MV-4-11 (cell line): ENCODE measurements at regions not wholly inside any gene's neighbourhood (a gene's known extent, or its start where the extent isn't known, plus 50 kb on each side); places are given as distances from the start of the nearest gene placed in this dataset.

Experiments
- DNase-seq: peaks from one replicate; lab custom pipeline; 2025; lab: John Stamatoyannopoulos, UW

DNA sequence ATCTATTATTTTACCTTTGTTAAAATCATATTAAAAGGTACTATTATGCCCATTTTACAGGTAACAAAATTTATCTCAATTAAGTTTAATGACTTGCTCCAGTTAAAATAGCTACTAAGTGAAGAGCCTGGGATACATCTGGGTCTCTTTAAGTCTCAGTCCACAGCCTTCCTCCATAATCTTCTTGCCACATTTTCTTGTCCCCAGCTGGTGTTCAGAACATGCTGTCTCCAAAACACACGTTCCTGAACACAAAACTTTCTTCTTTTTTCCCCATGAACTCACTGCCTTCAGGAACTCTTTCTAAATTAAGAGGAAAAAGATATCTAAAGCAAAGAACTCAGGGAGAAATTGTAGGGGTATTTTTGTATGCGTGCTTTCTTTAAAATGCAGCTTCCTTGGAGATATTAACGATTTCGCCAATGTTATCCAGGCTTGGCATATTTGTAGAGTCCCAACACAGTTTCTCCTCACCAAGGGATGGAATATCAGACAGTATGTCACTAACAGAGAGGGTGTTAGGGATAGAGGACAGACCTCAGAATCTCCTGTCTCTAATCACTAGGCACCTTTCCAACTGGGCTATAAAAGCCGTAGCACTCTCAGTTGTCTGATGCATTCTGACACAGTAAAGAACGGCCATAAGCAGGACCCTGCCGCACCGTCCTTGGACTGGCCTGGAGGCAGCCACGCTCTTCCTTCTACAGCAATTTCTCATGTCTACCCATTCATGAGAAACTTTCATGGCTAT lies 232.8 kb upstream of the BLID start:
- no peak for DNase-seq

DNA sequence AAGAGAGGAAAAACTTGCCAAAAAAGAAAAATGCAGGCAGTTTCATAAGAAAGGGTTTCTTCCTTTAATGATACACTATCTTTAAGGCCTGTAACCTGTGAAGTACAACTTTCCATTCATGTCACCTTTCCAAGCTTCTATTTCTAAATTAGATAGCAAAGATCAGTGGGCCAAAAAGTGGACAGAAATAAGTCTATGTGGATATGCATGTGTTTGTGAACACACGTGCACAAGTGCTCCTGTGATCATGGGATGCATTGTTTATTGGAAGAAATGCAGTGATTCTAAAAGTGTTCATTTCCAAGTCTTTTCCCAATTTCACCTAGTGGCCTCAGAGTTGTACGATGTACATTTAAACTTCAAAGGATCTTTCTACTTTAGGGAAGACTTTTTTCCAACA lies 230.0 kb upstream of the BLID start:
- DNase-seq: no peak

DNA sequence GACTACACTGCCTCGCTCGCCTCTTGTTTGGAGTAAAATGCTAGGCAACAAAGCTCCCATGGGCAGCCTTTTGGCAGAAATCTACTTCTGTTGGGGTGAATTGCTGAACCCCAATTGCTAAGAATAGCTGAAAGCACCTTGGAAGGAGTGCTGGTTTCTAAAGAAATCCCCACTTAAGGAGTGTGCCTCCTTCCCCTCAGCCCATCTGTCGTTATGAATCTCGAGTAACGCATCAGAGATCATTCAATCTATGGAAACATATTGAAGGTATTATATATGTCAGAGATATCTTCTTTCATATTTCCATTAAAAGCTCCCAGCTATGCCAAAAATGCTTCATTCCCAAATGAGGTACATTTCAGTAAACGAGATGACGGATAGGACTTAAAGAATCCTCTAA lies 229.6 kb upstream of the BLID start:
- DNase-seq: no peak

DNA sequence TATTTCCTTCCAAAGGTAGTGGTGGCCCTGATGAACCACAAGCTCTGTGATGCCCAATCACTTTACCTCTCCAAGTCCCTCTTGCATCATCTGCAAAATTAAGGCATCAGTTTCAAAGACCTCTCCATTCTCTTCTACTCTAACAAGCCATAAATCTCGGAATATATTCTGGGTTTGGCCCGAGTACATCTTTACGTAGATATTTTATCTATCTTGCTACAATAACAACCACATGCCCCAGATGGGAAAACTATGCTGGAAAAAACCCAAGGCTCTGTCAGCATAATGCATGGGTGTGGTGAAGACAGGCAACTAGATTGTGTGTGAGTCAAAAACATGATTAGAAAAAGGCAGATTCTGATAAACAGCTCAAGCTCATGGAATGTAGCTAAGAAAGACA lies 228.2 kb upstream of the BLID start:
- no peak for DNase-seq

DNA sequence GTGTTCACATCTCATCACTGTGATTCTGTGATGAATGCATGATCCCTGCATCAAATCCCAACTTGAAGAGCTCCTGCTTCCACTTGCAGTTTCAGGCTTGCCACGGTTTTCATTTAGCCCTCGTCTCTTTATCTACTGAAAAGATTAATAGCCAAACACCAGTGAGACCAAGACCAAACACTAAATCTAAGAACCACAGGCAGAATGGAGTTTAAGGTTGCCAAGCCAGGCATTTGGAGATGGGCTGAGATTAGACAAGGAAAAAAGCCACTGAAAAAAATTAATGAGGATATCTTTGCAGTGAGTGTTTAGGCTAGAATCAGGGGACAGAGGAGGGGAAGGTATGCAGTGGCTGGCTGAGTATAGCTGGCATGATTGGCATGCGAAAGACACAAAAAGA lies 227.2 kb upstream of the BLID start:
- no peak for DNase-seq

DNA sequence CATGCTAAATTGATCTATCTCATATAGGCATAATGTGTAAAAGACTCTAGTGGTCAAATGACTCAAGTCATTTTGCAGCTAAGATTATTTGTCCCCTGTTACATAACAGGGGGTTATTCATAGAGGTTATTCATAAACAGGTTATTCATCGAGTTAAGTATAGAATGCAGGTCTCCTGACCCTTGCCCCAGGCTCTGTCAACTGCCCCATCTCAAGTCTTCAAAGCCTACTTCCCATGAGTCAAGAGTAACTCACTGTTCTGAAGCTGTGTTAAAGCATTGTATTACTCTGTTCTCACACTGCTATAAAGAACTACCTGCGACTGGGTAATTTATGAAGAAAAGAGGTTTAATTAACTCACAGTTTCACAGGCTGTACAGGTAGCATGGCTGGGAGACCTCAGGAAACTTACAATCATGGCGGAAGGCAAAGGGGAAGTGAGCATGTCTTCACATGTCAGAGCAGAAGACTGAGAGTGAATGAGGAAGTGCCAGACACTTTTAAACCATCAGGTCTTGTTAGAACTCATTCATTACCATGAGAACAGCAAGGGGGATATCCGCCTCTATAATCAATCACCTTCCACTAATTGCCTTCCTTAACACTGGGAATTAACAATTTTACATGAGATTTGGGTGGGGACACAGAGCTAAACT lies 226.2 kb upstream of the BLID start:
- peak; percentile 76 for DNase-seq

DNA sequence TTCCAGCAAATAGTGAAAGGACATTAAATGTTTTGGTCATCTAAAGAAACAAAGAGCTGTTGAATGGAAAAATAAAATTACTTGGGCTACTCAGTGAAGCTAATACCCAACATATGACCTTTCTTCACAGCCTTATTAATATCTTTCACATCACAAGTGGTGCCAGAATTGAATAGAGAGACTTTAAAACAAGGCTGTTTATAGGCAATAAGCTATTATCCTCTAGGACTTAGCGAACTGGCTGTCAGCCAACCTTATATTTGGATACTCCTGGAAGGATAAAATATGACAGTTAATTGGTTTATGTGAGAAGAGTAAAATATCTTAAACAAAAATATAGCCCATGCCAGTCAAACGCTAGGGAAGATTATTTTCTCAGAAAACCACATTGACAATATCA lies 225.5 kb upstream of the BLID start:
- DNase-seq: no peak

DNA sequence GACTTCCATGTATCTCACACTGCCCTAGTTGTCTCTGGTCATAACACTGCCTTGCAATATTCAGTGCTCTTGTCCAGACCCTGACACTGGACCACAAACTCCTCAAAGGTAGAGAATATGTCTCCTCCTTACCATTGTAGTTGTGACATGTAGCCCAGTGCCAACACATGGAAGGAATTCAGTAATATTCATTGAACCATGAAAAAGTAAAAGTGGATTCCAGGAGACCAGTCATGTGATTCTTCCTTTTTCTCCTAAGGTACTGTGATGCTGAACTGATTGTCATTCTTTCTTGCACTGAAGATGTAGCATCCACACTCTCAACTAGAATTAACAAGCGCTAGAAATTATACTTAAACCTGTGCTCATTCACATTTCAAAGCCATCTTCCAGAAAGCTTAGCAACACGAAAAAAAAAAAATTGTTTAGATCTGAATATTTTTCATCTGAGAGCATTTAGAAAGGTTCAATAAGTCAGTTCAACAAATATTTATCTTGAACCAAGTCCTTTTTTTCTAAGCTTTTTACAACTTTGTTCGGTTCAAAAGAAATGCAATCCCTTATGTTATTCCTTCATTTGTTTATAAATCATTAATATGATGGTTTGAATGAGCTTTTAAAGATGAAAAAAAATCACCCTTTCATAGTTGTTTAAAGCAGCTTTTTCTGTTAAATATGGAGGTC lies 224.7 kb upstream of the BLID start:
- no peak for DNase-seq

DNA sequence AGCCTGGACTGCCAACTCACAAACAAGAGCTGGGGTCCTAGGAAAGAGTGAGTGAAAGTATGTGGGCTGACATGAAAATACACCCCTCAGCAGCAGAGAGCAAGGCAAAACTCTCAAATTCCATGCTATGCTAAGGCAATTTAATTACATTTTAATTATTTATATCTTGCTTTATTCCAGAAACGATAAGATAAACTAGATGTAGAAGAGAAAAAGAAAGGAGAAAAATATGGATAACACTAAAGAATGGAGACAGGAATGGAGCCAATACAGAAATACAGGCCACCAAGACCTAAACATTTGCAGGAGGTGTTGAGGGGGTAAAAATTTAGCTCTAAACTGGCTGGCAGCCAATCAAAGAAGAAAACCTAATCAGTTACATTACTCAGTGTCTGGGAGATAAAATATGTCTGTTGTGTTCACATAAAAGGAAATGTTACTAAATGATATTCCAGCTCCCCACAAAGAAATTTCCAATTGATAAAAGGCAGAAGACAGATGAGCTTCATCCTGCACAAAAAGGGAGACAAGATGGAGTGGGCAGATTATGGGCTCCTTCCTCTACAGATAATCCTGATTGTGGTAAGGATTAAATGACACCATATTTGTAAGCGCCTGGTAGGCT lies 223.5 kb upstream of the BLID start:
- no peak for DNase-seq

DNA sequence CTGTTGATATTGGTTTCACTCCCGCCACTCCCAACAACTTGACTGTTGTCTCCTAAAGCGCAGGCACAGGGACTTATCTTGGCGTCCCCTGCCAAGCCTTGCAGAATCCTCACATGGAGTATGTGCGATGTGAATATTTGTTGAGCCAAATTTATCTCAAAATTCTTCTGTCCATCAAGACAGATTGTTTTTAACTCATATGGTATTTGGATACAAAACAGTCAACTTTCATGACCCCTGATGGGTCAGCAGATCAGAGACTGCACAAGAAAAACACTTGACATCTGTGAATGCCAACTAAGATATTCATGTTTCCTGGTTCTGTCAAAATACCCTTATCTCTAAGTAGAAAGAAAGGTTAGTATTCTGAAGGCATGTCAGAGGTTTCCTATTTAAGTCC lies 221.7 kb upstream of the BLID start:
- no peak for DNase-seq

DNA sequence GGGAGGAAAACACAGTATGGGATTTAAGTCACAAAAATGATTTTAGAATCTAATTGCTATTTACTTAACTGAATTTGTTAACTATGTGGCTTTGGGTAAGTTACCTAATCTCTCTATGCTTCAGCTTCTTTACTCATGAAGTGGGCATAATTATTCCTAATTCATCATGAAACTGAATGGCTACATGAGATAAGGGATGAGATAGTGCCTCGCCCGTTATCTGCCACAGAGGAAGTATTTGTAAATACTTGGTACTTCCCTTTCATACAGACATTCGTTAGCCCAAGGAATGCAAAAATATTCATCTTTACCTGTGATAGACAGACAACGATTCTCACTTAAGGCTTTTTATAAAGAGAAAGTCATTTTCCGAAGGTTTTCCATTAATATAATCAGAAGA lies 221.2 kb upstream of the BLID start:
- DNase-seq: no peak

DNA sequence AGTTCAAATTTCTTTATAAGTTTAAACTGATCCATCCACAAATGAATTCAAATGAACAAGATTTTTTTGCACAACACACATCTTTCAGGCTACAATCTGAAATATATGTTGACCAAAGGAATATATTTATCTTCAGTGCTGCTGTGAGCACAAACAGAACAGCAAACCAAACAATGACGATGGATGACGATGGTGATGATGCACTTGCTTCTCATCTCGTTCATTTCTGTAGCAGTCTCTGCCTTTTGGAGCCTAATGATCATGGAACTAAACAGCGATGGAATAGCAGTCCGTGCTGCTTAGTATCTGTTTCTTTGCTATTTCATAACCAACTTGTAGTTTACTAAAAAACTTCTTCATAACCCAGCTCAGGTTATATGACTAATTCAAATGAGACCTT lies 220.7 kb upstream of the BLID start:
- DNase-seq: no peak

DNA sequence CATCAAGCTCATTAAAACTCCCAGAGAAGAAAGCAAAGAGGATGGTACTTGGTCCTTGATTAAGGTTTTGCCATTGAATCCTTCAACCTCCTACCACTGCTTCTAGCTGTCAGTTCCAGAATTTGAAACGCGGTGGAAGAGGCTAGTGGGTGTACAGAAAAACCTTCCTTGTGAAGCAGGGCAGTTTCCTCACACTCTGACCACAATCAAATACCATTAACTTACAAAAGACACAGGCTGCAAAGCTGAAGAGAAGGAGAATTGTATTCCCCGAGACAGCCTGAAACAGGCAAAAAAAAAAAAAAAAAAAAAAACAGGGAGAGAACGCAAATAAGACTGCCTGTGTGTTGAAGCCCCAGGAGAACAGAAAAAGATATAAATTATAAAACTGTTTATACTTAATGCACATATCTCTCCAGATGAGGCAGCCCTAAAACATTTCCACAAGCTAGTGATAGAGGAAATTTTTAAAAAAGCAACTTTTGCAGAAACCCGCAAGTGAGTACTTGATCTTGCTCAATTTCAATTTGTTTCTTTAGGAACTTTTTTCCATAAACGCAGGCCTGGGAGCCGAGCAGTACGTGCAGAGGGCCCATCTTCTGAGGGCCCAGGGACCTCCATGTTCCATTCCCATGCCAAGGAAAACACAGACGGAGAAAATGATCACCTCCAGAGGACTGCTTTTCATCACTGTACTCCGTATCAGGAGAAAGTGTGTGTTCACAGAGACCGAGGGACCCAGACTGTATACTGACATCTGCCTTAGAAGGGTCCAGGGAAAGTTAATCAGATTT lies 218.7 kb upstream of the BLID start:
- DNase-seq: no peak

DNA sequence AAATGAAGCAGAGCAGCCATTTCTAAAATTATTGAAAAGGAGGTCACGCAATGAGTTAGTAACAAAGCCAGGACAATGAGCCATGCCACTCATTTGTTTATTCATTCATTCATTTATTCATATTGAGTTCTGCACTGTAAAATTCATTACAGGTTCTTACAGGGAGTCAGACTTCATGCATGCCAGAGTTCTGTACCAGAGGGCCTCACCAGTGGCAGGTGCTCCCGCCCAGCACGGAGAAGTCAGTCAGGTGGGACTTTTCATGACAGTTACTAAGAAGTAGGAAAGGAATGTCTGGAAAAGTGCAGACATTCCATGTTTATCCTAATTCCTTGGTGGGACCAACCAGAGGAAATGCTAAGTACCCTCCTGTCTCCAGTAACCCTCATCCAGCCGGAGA lies 217.5 kb upstream of the BLID start:
- DNase-seq: no peak

DNA sequence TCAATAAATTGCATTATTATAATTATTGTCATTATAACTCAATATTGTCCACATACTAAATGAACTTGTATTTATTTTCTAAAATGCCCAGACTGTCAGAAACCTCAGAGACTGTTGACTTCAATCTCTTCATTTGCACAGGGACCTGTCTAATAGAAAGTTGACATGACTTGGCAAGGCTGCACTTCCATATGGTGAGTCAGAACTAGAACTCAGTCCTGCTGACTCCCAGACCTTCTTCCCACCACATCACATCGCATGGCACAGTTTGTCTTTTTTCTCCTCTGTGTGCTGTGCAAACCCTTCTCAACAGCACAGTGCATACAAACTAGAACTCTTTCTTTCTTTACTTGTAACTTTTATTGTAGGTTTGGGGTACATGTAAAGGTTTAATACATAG lies 215.1 kb upstream of the BLID start:
- no peak for DNase-seq

DNA sequence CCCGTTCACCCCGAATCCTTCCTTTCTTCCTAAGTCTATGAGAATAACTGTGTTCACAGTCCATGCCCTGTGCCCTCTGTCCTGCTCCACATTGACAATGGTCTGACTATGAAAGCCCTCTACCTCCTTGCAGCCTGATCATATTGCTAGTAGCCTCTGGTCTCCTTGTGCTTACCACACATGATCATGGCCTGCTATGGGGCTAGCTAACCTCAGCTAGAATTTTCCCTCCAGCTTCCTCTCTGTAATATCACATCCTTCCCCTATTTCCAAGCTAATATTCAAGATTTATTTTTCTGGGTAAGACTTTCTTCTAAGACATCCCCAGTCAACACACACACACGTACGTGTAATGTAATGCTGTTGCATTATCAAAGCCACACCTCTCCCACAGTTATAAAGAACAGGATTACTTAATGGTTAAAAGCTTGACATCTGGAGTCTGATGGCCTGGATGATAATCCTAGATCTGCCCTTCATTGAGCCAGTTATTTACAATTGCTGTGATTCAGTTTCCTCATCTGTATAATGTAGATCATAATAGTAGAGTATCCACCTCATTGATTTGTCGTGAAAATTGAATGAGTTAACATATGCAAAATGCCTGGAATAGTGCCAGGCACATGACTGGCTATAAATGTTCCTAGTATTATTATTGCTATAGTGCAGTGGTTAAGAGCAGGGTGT lies 214.4 kb upstream of the BLID start:
- DNase-seq: no peak

DNA sequence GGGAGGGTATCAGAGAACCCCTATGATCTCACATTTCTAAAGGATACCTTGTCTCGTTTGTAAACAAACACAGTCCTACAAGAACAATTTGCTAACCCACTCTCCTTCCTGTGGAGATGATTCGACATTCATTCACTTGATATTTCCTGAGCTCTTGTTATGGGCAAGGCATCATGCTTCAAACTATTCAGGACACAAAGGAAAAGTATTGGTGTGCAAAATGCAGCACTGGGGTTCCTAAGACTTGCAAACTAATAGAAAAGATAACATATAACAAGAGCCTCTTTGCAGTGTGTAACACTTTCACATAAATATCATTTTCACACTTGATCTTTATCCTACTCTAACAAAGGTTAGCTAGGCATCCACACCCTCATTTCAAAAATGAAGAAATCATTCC lies 211.5 kb upstream of the BLID start:
- no peak for DNase-seq

DNA sequence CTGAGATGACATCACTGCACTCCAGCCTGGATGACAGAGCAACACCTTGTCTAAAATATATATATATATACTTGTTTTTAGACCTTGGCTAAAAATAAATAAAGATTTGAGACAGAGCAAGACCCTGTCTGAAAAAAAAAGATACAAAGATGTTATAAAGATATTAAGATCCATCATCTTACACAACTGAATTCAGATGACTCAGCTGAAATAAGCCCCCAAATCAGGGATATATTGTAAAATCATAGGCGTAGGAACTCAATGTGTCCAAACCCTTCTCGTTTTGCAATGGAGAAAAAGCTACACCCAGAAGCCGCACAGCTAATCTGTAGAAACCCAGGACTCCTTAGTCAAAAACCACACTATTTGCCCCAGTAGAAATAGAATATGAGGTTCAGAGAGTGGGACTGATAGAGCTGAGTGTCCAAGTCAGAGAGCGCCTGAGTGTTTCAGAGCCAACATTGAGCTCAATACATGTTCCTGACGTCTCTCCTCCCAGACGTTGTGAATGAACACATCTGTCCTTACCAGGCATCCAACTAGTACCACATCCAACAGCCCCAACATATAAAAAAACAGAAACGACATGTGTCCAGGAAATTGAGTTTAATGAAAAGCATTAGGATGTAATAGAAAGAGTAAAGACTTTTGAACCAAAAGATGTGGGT lies 207.9 kb upstream of the BLID start:
- no peak for DNase-seq

DNA sequence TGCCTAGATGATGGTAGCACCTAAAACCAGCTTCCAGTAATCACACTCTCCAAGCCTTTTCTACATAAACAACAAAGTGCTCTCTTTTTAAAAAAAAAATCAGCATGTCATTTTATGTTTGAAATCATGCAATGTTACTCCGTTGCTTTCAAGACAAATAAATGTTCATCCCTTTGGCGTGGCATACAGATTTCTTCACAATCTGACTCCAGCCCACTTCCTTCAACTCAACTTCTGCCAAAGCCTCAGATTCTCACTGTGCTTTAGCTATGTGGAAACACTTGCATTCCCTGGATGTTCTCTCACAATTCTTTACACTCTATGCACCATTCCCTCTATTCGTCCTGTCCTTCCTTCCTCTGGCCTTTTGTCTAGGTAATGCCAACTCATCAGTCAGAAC lies 206.3 kb upstream of the BLID start:
- no peak for DNase-seq

DNA sequence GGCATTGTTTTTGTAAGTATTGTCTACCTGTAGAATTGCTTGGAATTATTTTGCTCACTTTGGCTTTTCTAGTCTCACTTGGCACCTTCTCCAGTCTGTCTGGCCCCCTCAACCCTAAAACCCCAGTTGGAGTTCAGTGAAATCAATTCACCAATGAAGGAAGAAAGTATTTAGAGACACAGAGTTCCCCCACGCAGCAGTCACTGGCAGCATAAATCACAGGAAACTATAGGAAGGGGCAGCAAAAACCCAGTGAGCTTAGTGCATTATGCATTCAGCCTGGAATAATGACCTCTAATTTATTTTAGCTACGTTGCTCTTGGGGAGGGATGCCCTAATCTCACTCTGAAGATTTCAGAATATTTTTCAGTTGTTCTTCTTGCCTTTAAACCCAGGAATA lies 204.7 kb upstream of the BLID start:
- no peak for DNase-seq
